Body of pancreas (tissue), 4 donors: ENCODE measurements at regions not wholly inside any gene's neighbourhood (a gene's known extent, or its start where the extent isn't known, plus 50 kb on each side); places are given as distances from the start of the nearest gene placed in this dataset.

ENCODE experiments used
- ATAC-seq: fragments of 150-250 bp; one replicate; pipeline ENCODE4 v1.9.1; 2016
- DNase-seq, 4 donors: peaks; one replicate each; pipeline ENCODE4 v3.0.0-alpha.2; 2019
- H3K27ac ChIP-seq, 4 donors: fragments of 200-600 bp; sonication (generic); 1 replicate in 3 of 4; 2 replicates in 1 of 4; pipeline versions ENCODE4 v1.5.1 to v1.6.1; 2016 to 2019; ENCODE audit warnings: mild to moderate bottlenecking in 1 of 4, mixed read lengths in 1 of 4, moderate library complexity in 1 of 4
- H3K27me3 ChIP-seq, 2 donors: fragments of 200-600 bp; sonication (generic); one replicate each; pipeline ENCODE4 v1.6.0; 2016; ENCODE audit warnings: mild to moderate bottlenecking in 1 of 2
- H3K36me3 ChIP-seq, 2 donors: fragments of 200-600 bp; sonication (generic); replicated peaks in 1 of 2; 2 replicates each; pipeline ENCODE4 v1.5.1; 2016; ENCODE audit warnings: low read depth in 2 of 2; ENCODE audit not compliant: insufficient read depth in 1 of 2
- H3K4me1 ChIP-seq: fragments of 200-600 bp; sonication (generic); one replicate; pipeline ENCODE4 v1.6.0; 2016
- H3K4me3 ChIP-seq, 2 donors: fragments of 200-600 bp; sonication (generic); 1 replicate in 1 of 2; 2 replicates in 1 of 2; pipeline ENCODE4 v1.5.1; 2016 to 2019
- H3K9me3 ChIP-seq, 3 donors: fragments of 200-600 bp; sonication (generic); 1 replicate in 2 of 3; 2 replicates in 1 of 3; pipeline ENCODE4 v1.5.1; 2016
- POLR2A ChIP-seq, 3 donors: fragments of 450-650 bp; IDR thresholded peaks; one replicate each; pipeline ENCODE4 v1.6.1; 2016; ENCODE audit warnings: antibody characterized with exemption in 3 of 3, mild to moderate bottlenecking in 2 of 3
- WGBS, 2 donors: methylation state at CpG; one replicate each; pipeline ENCODE4 v1.1.5; 2017; 5-methylcytosine and 5-hydroxymethylcytosine counted together
- intact Hi-C: fragments of 100-400 bp; cut with DNase I; formaldehyde crosslinking; loops from one replicate; pipeline ENCODE4 v1.15.1; 2023
- TF ChIP-seq, protein P1 (sequence below), 7 experiments: fragments of 450-650 bp in 4 of 7; fragments of 200-600 bp in 3 of 7; sonication (generic) in 3 of 7; IDR thresholded peaks; one replicate each; pipeline ENCODE4 v1.5.1; 2016 to 2019; ENCODE audit warnings: antibody characterized with exemption in 7 of 7

GRCh38 chr6:147119310-147119709 is 84.9 kb upstream of the STXBP5 start:
- no peak overlapping the region for H3K4me3 ChIP-seq
- DNase-seq (no peak), ATAC-seq (no peak)
- no peaks in the 10 kb centered on the region for H3K4me1 ChIP-seq
- H3K36me3 ChIP-seq = no peaks in the 10 kb centered on the region
- no peaks in the 10 kb centered on the region for H3K9me3 ChIP-seq
- no peak for TF ChIP-seq POLR2A (IDR thresholded peaks at IDR 0.05)
- TF ChIP-seq, protein P1, sequence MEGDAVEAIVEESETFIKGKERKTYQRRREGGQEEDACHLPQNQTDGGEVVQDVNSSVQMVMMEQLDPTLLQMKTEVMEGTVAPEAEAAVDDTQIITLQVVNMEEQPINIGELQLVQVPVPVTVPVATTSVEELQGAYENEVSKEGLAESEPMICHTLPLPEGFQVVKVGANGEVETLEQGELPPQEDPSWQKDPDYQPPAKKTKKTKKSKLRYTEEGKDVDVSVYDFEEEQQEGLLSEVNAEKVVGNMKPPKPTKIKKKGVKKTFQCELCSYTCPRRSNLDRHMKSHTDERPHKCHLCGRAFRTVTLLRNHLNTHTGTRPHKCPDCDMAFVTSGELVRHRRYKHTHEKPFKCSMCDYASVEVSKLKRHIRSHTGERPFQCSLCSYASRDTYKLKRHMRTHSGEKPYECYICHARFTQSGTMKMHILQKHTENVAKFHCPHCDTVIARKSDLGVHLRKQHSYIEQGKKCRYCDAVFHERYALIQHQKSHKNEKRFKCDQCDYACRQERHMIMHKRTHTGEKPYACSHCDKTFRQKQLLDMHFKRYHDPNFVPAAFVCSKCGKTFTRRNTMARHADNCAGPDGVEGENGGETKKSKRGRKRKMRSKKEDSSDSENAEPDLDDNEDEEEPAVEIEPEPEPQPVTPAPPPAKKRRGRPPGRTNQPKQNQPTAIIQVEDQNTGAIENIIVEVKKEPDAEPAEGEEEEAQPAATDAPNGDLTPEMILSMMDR (IDR thresholded peaks at IDR 0.05) = no peak
- no peaks in the 10 kb centered on the region for H3K27me3 ChIP-seq
- no peak overlapping the region for H3K27ac ChIP-seq
- WGBS, 2 donors = 89 to 90% methylated on average over 4 of the region's 4 CpGs
- intact Hi-C loops = no loop called here

DNA sequence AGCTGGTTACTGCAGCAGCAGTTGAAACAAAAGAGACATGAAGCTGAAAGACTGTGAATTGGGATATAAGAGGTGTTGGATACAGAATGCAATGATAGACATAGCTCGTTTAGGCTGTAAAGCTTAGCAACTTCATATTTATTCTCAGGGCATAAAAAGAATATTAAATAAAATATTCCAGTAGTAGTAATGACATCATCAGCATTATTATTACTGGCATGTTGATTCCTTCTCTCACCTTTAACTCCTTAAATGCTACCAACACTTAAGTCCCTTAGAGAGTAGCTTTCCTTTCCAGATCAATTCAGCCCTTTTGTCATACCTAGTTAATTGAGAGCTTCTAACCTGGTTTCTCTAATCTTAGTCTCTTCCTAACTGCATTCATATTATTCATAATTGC is 81.4 kb upstream of the STXBP5 start:
- H3K4me3 ChIP-seq = no peak overlapping the region
- ATAC-seq = no peak
- no peak overlapping the region for H3K27ac ChIP-seq
- H3K27me3 ChIP-seq = no peaks in the 10 kb centered on the region
- no peaks in the 10 kb centered on the region for H3K4me1 ChIP-seq
- no peaks in the 10 kb centered on the region for H3K36me3 ChIP-seq
- H3K9me3 ChIP-seq = no peaks in the 10 kb centered on the region
- no peak for TF ChIP-seq POLR2A (IDR thresholded peaks at IDR 0.05)
- TF ChIP-seq, protein P1 (IDR thresholded peaks at IDR 0.05) = no peak
- intact Hi-C loops = no loop called here
- WGBS, 2 donors = 81 to 91% methylated on average over 1 of the region's 1 CpG
- no peak for DNase-seq

GRCh38 chr6:147126618-147127022 is 77.6 kb upstream of the STXBP5 start:
- Histone ChIP-seq H3K36me3 (no peaks in the 10 kb centered on the region), H3K27ac (no peak overlapping the region), H3K4me1 (no peaks in the 10 kb centered on the region), H3K4me3 (no peak overlapping the region), H3K27me3 (no peaks in the 10 kb centered on the region), H3K9me3 (no peaks in the 10 kb centered on the region)
- intact Hi-C loops = no loop called here
- no peak for DNase-seq
- 79% methylated on average over 6 of the region's 6 CpGs for WGBS, 2 donors
- ATAC-seq = no peak
- no peak for TF ChIP-seq POLR2A (IDR thresholded peaks at IDR 0.05)
- TF ChIP-seq, protein P1 (IDR thresholded peaks at IDR 0.05) = no peak

DNA sequence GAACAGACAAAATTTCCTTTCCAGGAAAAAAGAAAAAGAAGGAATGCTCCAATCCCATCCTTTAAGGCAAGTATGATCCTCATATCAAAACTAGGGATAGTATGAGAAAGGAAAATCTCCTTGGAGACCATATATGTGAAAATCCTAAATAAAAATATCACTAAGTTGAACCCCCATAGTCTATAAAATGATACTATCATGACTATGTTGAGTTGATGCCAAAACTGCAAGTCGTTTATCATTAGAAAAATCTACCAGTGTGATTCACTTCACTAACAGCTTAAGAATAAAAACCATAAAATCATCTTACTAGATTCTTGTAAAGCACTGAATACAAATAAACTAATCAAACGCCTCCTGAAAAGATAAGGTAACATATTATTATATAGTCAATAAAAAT is 76.6 kb upstream of the STXBP5 start:
- Histone ChIP-seq H3K27ac (no peak overlapping the region), H3K36me3 (no peaks in the 10 kb centered on the region), H3K9me3 (no peaks in the 10 kb centered on the region), H3K4me1 (peaks cover 2% of the 10 kb centered on the region), H3K4me3 (no peak overlapping the region), H3K27me3 (no peaks in the 10 kb centered on the region)
- ATAC-seq (no peak), DNase-seq (no peak)
- intact Hi-C loops = no loop called here
- TF ChIP-seq, protein P1 (IDR thresholded peaks at IDR 0.05) = no peak
- no peak for TF ChIP-seq POLR2A (IDR thresholded peaks at IDR 0.05)
- WGBS, 2 donors = 72 to 75% methylated on average over 2 of the region's 2 CpGs

DNA sequence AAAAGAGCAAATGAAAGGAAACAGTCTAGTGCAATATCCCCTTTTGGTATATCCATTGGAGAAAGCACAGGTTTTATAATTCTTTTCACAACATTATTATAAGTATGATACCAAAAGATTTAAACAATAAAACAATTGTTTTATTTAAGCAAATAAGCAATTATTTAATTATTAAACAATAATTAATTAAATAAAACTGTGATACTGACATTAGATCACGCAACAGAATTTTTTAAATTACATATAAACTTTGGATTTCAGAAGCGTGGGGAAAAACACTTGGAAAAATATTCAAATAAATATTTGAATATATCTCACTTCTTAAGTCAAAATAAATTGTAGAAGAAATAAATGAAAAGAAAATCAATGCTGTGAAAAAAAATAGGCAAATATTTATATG is 76.2 kb upstream of the STXBP5 start:
- Histone ChIP-seq H3K27me3 (no peaks in the 10 kb centered on the region), H3K36me3 (no peaks in the 10 kb centered on the region), H3K4me3 (no peak overlapping the region), H3K9me3 (no peaks in the 10 kb centered on the region), H3K27ac (no peak overlapping the region), H3K4me1 (peaks cover 6% of the 10 kb centered on the region)
- WGBS, 2 donors = 96 to 97% methylated on average over 2 of the region's 2 CpGs
- DNase-seq = no peak
- intact Hi-C loops = no loop called here
- no peak for TF ChIP-seq POLR2A (IDR thresholded peaks at IDR 0.05)
- TF ChIP-seq, protein P1 (IDR thresholded peaks at IDR 0.05) = no peak
- no peak for ATAC-seq
